ENCODE measurements at regions not wholly inside any gene's neighbourhood (a gene's known extent, or its start where the extent isn't known, plus 50 kb on each side); places are given as distances from the start of the nearest gene placed in this dataset.

- DNase-seq (ENCODE audit: low spot score): no peak
These were observed 191.7 kb upstream of the SERP2 start for GRCh38 chr13:44181931-44182330.

DNA sequence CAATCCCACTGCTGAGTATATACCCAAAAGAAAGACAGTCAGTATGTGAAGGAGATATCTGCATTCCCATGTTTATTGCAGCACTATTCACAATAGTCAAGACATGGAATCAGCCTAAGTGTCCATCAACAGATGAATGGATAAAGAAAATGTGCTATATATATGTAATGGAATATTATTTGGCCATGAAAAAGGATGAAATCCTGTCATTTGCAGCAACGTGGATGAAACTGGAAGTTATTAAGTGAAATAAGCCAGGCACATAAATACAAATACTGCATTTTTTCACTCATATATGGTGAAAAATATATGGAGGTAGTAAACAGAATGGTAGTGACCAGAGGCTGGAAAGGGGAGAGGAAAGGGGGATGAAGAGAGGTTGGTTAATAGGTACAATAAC lies 188.9 kb upstream of the SERP2 start:
- DNase-seq (ENCODE audit: low spot score): no peak

DNA sequence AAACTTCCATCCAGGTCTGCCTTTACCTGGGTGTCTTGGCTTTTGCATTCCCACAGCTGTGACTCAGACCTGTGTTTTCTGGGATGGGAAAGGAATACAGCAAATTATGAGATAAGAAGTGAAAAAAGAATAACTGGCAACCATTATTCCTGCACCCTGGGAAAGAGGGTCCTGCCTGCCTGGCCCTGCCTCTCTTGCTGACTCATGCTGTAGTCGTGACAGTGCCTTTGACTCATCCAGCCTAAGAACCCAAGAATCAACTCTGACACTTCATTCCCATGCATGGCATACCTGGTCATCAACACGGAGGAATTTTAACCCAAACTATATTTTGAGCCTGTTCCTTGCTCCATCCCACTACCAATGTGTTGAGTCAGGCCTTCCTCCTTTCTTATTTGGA lies 185.4 kb upstream of the SERP2 start:
- no peak for DNase-seq (ENCODE audit: low spot score)

DNA sequence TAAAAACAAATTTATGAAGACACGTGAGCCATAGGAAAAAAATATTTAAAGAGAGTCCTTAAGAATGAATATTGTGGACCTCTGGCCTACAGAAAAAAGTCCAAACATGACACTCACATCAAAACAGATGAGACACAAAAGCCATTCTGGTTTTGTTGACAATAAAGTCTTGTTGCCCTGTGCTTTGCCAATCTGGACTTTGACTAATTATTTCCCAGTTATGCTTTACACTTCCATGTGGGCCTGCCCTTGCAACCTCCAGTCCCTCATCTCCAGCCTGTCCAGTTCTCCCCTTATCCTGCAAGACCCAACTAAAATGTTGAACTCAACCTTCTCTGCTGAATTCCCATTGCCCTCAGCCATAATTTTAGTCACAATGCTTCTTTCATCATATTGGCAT lies 184.5 kb upstream of the SERP2 start:
- no peak for DNase-seq (ENCODE audit: low spot score)

DNA sequence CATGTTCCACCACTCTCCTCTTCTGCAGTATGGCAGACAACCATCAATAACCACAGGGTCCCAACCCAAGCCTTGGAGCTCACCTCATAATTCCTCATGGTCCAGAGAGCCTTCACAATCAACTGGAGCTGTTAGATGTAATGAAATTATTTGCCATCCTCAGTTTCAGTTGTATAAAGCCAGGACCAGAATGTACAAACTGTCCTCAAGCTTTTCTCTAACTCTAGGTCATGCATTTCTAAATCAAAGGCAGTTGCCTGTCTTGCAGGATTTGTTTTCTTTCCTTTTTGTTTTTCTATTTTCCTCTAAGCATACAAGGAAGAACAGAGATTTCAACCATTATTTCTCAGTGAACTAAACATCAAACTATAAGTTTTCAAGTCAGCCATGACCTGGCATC lies 182.5 kb upstream of the SERP2 start:
- DNase-seq (ENCODE audit: low spot score): no peak

- peak; percentile 47 for DNase-seq (ENCODE audit: low spot score)
These were observed 182.0 kb upstream of the SERP2 start for GRCh38 chr13:44191504-44192171.

DNA sequence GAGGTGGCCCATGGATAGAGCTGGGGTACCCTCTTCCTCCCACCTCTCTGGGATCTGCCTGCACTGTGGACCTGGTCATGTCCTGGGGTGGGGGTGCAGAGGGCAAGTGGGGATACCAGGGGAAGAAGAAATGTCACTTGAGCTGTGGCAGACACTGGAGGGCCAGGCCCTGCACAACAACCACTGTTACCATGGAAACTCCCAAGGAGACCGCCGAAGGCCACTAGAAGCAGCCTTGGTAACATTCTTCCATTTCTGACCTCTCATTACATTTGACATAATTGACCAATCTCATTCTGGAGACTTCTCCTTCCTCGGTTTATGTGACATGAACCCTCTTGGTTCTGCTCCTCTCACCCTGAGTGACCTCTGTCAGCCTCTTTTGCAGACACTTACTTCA lies 179.9 kb upstream of the SERP2 start:
- DNase-seq (ENCODE audit: low spot score): no peak

DNA sequence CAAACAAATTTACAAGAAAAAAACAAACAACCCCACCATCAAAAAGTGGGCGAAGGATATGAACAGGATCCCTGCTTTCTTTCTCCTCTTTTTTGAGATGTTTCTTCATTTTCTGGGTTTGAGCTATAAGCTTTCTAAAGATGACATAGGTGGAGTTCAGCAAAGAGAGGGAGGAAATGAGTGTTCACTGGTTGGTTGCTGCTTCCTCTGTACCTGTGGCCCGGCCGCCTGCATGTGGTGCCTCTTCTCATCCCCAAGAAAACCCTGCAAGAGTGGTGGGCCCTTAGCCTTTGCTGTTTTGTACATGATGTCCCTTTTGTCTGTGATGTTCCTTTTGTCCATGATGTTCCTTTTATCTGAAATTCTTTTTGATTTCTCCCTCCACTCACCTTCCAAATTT lies 178.4 kb upstream of the SERP2 start:
- DNase-seq (ENCODE audit: low spot score): no peak

- no peak for DNase-seq (ENCODE audit: low spot score)
These were observed 177.3 kb upstream of the SERP2 start for GRCh38 chr13:44196196-44196751.

DNA sequence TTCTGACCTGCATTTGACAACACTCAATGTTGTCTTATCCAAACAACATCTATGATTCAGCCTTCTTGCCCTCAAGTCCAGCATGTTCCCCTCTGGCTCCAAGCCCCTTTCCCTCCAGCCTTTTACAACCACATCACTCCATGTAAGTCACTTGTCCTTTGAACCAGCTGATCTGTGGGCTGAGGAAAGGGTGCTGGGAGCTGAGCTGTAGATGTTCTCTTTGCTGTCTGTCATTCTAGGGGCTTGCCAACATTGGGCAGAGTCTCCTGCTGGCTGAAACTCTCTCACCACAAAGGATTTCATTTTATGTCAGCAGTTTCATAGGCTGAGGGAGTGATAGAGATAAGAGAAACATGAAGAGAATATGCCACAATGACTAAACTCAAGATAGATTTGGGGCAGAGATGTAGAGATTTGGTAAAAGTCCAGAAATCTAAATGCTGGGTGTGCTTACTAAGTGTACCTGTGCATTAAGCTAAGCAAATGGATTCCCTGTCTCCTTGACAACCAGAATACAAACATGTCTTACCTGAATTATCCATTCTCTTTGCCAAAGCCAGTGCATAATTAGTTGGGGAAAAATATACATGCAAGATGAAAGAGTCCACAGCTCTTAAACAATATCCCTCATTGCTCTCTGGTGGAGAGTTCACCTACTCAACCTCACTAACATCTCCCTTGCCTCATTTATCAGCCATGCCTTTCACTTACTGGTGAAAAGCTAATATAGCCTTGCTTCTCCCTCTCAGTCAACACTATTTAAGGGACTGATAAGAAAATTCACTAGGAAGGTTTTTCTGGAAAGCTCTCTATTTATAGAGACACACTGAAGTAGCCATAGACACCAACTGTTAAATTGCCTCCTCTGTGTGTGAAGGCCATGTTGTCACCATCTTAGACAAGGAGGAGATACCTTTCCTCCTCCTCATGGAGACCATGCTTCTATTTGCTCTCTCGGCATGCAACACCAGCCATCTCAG lies 175.5 kb upstream of the SERP2 start:
- DNase-seq (ENCODE audit: low spot score): no peak

DNA sequence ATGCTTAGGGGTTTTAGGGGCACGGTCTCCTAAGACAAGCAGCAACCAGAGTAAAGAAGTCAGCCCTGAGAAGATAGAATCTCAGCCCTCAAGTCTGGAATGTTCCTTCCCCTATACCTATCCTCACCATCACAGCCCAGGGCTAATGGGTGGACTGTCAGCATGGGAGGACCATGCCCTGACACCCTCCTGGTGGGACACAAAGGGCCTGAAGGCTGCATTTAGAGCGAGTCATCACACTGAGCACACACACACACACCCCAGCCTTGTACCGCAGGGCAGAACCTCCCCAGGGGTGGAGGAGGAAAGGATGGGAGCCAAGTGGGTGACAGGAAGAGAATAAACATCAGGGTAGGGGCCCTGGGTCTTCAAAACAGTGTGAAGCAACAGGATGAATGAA lies 174.8 kb upstream of the SERP2 start:
- no peak for DNase-seq (ENCODE audit: low spot score)

DNA sequence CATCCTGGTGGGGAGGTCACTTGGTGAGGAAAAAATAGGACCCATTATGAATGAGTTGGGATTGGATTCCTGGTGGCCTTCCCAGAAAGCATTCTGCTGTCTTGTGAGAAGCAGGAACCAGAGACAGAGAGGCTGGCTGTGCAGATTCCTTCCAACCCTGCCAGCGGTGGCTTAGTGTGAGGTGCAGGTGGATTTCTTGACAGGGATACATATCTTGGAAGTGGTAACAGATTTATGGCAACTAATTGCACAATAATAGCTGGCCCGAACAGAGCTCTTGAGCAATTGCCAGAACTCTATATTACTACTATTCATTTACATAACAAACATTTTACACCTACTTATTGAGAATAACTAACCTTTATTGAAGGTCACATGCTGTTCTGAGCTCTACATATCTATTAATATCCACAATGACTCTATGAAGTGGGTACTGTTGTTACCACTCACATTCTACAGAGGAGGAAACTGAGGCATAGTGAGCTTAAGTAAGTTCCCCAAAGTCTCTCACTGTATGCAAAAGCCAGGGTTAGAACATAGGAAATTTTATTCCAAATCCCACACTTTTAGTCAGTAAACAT lies 173.9 kb upstream of the SERP2 start:
- no peak for DNase-seq (ENCODE audit: low spot score)

DNA sequence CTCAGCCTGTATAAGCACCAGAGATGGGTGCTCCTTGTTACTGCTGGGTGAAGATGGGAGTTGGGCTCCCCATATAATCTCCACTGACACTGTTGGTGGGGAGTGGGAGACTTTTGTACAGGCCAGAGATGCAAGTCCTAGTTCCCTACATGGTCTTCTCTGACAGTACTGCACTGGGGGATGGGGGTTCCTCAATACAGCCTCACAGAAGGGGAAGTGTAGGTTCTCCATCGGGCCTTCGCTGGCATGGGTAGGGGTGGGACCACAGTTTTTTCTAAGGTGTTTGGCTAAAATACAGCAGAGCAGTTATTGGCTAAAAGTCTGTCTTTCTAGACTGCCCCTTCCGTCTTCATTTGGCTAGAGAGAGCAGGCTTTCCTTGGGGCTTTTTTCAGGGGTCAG lies 167.2 kb upstream of the SERP2 start:
- no peak for DNase-seq (ENCODE audit: low spot score)

GRCh38 chr13:44207476-44207875 lies 166.1 kb upstream of the SERP2 start:
- no peak for DNase-seq (ENCODE audit: low spot score)

- DNase-seq (ENCODE audit: low spot score): no peak
These were observed 163.1 kb upstream of the SERP2 start for GRCh38 chr13:44210525-44210924.

- no peak for DNase-seq (ENCODE audit: low spot score)
These were observed 162.3 kb upstream of the SERP2 start for GRCh38 chr13:44211286-44211685.

DNA sequence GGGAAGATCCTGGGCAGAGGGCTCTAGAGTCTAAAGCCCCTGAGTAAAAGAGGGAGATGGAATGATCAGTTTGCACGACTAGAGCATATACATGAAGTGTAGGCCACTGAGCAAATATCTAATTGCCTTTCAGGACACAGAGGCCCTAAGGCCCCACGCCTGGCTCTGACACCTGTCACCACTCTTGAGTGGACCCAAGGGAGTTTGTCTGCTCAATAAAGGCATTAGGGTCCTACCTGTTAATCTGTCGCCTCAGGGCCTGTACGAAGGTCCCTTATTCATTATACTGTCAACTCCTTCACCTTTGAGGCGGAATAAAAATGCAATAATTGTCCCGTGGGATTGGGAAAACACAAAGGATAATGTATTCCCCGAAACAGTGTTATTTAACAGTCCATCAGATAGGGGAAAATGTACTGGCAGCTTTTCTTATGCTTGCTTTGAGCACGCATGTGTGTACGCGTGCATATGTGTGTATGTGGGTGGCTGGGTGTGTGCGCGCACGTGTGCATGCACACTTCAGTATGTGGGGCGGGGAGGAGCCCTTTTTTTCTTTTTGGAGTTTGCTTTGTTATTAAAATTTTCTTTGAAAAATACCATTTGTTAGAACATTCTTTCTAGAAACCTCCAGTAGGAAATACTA lies 161.8 kb upstream of the SERP2 start:
- DNase-seq (ENCODE audit: low spot score): no peak

GRCh38 chr13:44212633-44213396 lies 160.8 kb upstream of the SERP2 start:
- DNase-seq (ENCODE audit: low spot score): no peak

DNA sequence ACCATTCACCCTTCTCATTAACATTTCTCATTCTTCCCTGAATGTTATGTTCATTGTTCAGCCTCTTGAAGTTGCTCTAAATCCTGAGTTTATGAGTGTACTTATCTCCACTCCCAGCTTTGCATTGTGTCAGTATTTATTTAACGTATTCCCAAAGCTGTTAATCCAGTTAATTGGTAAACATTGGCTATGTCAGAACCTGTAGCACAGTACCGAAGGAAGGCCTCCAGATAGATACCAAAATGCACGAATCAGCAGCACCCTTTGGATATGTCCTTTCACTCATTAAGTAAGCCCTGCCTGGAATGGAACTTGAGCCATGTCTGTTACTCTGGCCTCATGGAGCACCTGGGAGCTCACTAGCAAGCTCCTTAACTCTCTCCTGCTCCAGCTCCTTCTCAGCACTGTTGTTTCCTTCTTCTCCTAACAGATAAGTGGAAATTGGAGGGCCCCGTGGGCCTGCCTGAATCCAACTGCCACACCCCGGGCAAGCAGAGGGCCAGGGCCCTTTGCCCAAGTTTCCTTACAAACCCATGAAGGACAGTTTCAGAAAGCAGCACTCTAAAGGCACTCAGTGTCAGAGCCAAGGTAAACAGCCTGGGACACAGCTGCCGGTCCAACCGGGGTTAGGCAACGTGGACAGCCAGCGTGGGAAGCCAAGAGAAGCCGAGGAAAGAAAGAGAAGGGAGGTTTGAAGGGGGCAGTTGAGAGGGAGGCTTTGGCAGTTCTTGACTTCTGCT lies 155.0 kb upstream of the SERP2 start:
- no peak for DNase-seq (ENCODE audit: low spot score)
